A673 (cell line): ENCODE measurements at regions not wholly inside any gene's neighbourhood (a gene's known extent, or its start where the extent isn't known, plus 50 kb on each side); places are given as distances from the start of the nearest gene placed in this dataset.

Experiments
- BruUV-seq: library from RNA; stranded (reverse); fragments of 400-500 nt; replicated peaks from 2 replicates; lab custom pipeline; 2021; lab: Mats Ljungman, UMichigan
- CTCF ChIA-PET: fragments of 300-600 bp; sonication (Branson Sonifier 250); formaldehyde crosslinking; loops from one replicate; lab custom pipeline; 2022; ENCODE audit warnings: antibody characterized with exemption; lab: Charles Lee
- POLR2A ChIA-PET: fragments of 300-600 bp; sonication (Branson Sonifier 250); formaldehyde crosslinking; loops from one replicate; lab custom pipeline; 2022; ENCODE audit warnings: antibody characterized with exemption; ENCODE audit not compliant: low non-redundant PET; lab: Charles Lee
- DNase-seq: peaks from one replicate; pipeline ENCODE4 v3.0.0-alpha.2; 2015; ENCODE audit warnings: low spot score
- H3K27ac ChIP-seq: fragments of 200-600 bp; sonication (generic); 2 replicates; pipeline ENCODE4 v1.5.1; 2016; ENCODE audit warnings: mixed run types, low read depth, mild to moderate bottlenecking, mixed read lengths, antibody characterized with exemption, low read length; ENCODE audit not compliant: poor library complexity, severe bottlenecking
- H3K27me3 ChIP-seq: fragments of 200-600 bp; sonication (generic); replicated peaks from 2 replicates; pipeline ENCODE4 v1.6.1; 2017; ENCODE audit warnings: mixed run types, low read depth, mild to moderate bottlenecking, mixed read lengths, antibody characterized with exemption, low read length; ENCODE audit not compliant: insufficient read depth, poor library complexity
- H3K36me3 ChIP-seq: fragments of 200-600 bp; sonication (generic); 2 replicates; pipeline ENCODE4 v1.6.1; 2016; ENCODE audit warnings: mixed run types, mild to moderate bottlenecking, mixed read lengths, antibody characterized with exemption, low read length; ENCODE audit not compliant: insufficient read depth, poor library complexity, severe bottlenecking
- H3K4me1 ChIP-seq: fragments of 200-600 bp; sonication (generic); 2 replicates; pipeline ENCODE4 v1.6.1; 2017; ENCODE audit warnings: mixed run types, mild to moderate bottlenecking, mixed read lengths, antibody characterized with exemption, low read length; ENCODE audit not compliant: insufficient read depth, poor library complexity, severe bottlenecking
- H3K4me3 ChIP-seq: fragments of 200-600 bp; sonication (generic); 2 replicates; pipeline ENCODE4 v1.5.1; 2016; ENCODE audit warnings: low read depth, mixed run types, mild to moderate bottlenecking, mixed read lengths, low read length; ENCODE audit not compliant: poor library complexity, severe bottlenecking
- H3K9me3 ChIP-seq: fragments of 200-600 bp; sonication (generic); 2 replicates; pipeline ENCODE4 v1.6.1; 2016; ENCODE audit warnings: mixed run types, low read depth, mild to moderate bottlenecking, mixed read lengths, antibody characterized with exemption, low read length; ENCODE audit not compliant: poor library complexity, severe bottlenecking
- EZH2 ChIP-seq: fragments of 200-600 bp; sonication (generic); IDR thresholded peaks from 2 replicates; pipeline ENCODE4 v1.6.1; 2017; ENCODE audit warnings: borderline replicate concordance, low read depth, mild to moderate bottlenecking, mixed read lengths, antibody characterized with exemption, low read length; ENCODE audit not compliant: poor library complexity, severe bottlenecking
- intact Hi-C: fragments of 100-400 bp; cut with micrococcal nuclease; formaldehyde crosslinking; loops from one replicate; pipeline ENCODE4 v1.10.0; 2022; ENCODE audit not compliant: unreplicated experiment
- TF ChIP-seq, protein P1 (sequence below): fragments of 300-800, 200-600 bp; sonication (generic); conservative IDR thresholded peaks from 2 replicates; pipeline ENCODE4 v1.5.1; 2017; ENCODE audit warnings: low read depth, mild to moderate bottlenecking, antibody characterized with exemption, low read length, moderate library complexity, mixed read lengths

DNA sequence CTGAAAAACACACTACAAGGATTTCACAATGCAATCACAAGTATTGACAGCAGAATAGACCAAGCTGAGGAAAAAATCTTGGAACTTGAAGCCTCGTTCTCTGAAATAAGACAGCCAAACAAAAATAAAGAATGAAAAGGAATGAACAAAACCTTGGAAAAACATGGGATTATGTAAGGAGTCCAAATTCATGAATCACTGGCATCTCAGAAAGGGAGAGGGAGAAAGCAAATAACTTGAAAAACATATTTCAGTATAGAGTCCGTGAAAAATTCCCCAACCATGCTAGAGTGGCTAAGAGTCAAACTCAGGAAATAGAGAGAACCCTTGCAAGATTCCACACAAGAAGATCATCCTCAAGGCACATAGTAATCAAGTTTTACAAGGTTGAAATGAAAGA lies 178.5 kb upstream of the CTSO start:
- Histone ChIP-seq H3K4me3 (no peak overlapping the region), H3K9me3 (no peaks in the 10 kb centered on the region), H3K36me3 (no peaks in the 10 kb centered on the region), H3K27me3 (no peaks in the 10 kb centered on the region), H3K4me1 (no peaks in the 10 kb centered on the region), H3K27ac (no peak overlapping the region)
- intact Hi-C loops, result no loop called here
- TF ChIP-seq, protein P1, sequence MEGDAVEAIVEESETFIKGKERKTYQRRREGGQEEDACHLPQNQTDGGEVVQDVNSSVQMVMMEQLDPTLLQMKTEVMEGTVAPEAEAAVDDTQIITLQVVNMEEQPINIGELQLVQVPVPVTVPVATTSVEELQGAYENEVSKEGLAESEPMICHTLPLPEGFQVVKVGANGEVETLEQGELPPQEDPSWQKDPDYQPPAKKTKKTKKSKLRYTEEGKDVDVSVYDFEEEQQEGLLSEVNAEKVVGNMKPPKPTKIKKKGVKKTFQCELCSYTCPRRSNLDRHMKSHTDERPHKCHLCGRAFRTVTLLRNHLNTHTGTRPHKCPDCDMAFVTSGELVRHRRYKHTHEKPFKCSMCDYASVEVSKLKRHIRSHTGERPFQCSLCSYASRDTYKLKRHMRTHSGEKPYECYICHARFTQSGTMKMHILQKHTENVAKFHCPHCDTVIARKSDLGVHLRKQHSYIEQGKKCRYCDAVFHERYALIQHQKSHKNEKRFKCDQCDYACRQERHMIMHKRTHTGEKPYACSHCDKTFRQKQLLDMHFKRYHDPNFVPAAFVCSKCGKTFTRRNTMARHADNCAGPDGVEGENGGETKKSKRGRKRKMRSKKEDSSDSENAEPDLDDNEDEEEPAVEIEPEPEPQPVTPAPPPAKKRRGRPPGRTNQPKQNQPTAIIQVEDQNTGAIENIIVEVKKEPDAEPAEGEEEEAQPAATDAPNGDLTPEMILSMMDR, result no peak
- TF ChIP-seq EZH2, result no peak
- BruUV-seq, result no TSS peak
- no peak for DNase-seq
- ChIA-PET POLR2A (no interaction called here), CTCF (no interaction called here)

- CTCF ChIA-PET, result no interaction called here
- no peaks in the 10 kb centered on the region for H3K27me3 ChIP-seq
- no peaks in the 10 kb centered on the region for H3K4me1 ChIP-seq
- peaks cover 6% of the 10 kb centered on the region for H3K9me3 ChIP-seq
- H3K36me3 ChIP-seq, result no peaks in the 10 kb centered on the region
- BruUV-seq, result no TSS peak
- intact Hi-C loops, result no loop called here
- no peak for DNase-seq
- POLR2A ChIA-PET, result no interaction called here
- H3K27ac ChIP-seq, result no peak overlapping the region
- no peak overlapping the region for H3K4me3 ChIP-seq
- TF ChIP-seq, protein P1, result no peak
- no peak for TF ChIP-seq EZH2
Measured at GRCh38 chr4:156128616-156129015, 174.9 kb upstream of the CTSO start.

GRCh38 chr4:156118507-156119220 lies 165.0 kb upstream of the CTSO start:
- Histone ChIP-seq H3K36me3 (no peaks in the 10 kb centered on the region), H3K27me3 (no peaks in the 10 kb centered on the region), H3K4me1 (peaks cover 4% of the 10 kb centered on the region), H3K4me3 (no peak overlapping the region), H3K27ac (no peak overlapping the region), H3K9me3 (no peaks in the 10 kb centered on the region)
- no TSS peak for BruUV-seq
- DNase-seq, result no peak
- no peak for TF ChIP-seq EZH2
- TF ChIP-seq, protein P1, result no peak
- intact Hi-C loops, result no loop called here
- ChIA-PET POLR2A (no interaction called here), CTCF (interaction anchor here (1.0 kb wide), 1 partner anchor 927 kb away, joined by 3 read pairs; no protein-coding TSS in a partner anchor)
